Breast epithelium (tissue), 4 donors: ENCODE measurements at regions not wholly inside any gene's neighbourhood (a gene's known extent, or its start where the extent isn't known, plus 50 kb on each side); places are given as distances from the start of the nearest gene placed in this dataset.

ENCODE experiments used
- DNase-seq, 2 donors: peaks; one replicate each; pipeline ENCODE4 v3.0.0-alpha.2; 2019; ENCODE audit warnings: low spot score in 2 of 2
- H3K27ac ChIP-seq, 2 donors: fragments of 200-600 bp; sonication (generic) in 1 of 2; one replicate each; pipeline ENCODE4 v1.5.1; 2016 to 2019; ENCODE audit warnings: mild to moderate bottlenecking in 1 of 2
- H3K27me3 ChIP-seq, 2 donors: fragments of 200-600 bp; sonication (generic) in 1 of 2; one replicate each; pipeline versions ENCODE4 v1.5.1 to v1.6.0; 2017 to 2019; ENCODE audit warnings: control low read depth in 1 of 2, mild to moderate bottlenecking in 1 of 2
- H3K36me3 ChIP-seq: fragments of 200-600 bp; one replicate; pipeline ENCODE4 v1.5.1; 2019
- H3K4me1 ChIP-seq, 2 donors: fragments of 200-600 bp; sonication (generic); one replicate each; pipeline ENCODE4 v1.5.1; 2016 to 2019; ENCODE audit warnings: control low read depth in 1 of 2
- H3K4me3 ChIP-seq, 3 donors: fragments of 200-600 bp; sonication (generic); 1 replicate in 2 of 3; 2 replicates in 1 of 3; pipeline ENCODE4 v1.5.1; 2016 to 2019; ENCODE audit warnings: mild to moderate bottlenecking in 3 of 3, moderate library complexity in 2 of 3
- H3K9me3 ChIP-seq, 2 donors: fragments of 200-600 bp; sonication (generic) in 1 of 2; one replicate each; pipeline ENCODE4 v1.5.1; 2016 to 2019; ENCODE audit warnings: control low read depth in 1 of 2
- CTCF ChIP-seq, 3 donors: fragments of 450-650 bp; IDR thresholded peaks; one replicate each; pipeline ENCODE4 v1.5.1; 2016 to 2017; ENCODE audit warnings: antibody characterized with exemption in 3 of 3, mild to moderate bottlenecking in 3 of 3, moderate library complexity in 3 of 3
- POLR2A ChIP-seq: fragments of 450-650 bp; IDR thresholded peaks from one replicate; pipeline ENCODE4 v1.6.1; 2016; ENCODE audit warnings: antibody characterized with exemption, mild to moderate bottlenecking, moderate library complexity
- POLR2AphosphoS5 ChIP-seq, 3 donors: sonication (generic); formaldehyde crosslinking; IDR thresholded peaks; one replicate each; pipeline ENCODE4 v1.6.1; 2017; ENCODE audit warnings: antibody characterized with exemption in 3 of 3
- intact Hi-C: fragments of 100-400 bp; cut with DNase I; formaldehyde crosslinking; loops from one replicate; pipeline ENCODE4 v1.15.1; 2023; ENCODE audit warnings: low total_unique reads

GRCh38 chr1:217189362-217189761 lies 441.5 kb downstream of the GPATCH2 start:
- no peaks in the 10 kb centered on the region for H3K4me1 ChIP-seq
- no peaks in the 10 kb centered on the region for H3K36me3 ChIP-seq
- no peaks in the 10 kb centered on the region for H3K9me3 ChIP-seq
- no peak for DNase-seq
- no peaks in the 10 kb centered on the region for H3K27me3 ChIP-seq
- TF ChIP-seq POLR2A (no peak), POLR2AphosphoS5 (IDR thresholded peaks at IDR 0.05) (no peak), CTCF (IDR thresholded peaks at IDR 0.05) (no peak)
- intact Hi-C loops, result no loop called here
- H3K27ac ChIP-seq, result no peak overlapping the region
- no peak overlapping the region for H3K4me3 ChIP-seq

- H3K36me3 ChIP-seq, result no peaks in the 10 kb centered on the region
- intact Hi-C loops, result no loop called here
- TF ChIP-seq POLR2A, result no peak
- no peak for TF ChIP-seq CTCF (IDR thresholded peaks at IDR 0.05)
- TF ChIP-seq POLR2AphosphoS5 (IDR thresholded peaks at IDR 0.05), result no peak
- no peaks in the 10 kb centered on the region for H3K9me3 ChIP-seq
- no peaks in the 10 kb centered on the region for H3K4me1 ChIP-seq
- no peak overlapping the region for H3K4me3 ChIP-seq
- no peak for DNase-seq
- no peak overlapping the region for H3K27ac ChIP-seq
- H3K27me3 ChIP-seq, result no peaks in the 10 kb centered on the region
These were observed 442.3 kb downstream of the GPATCH2 start for GRCh38 chr1:217188280-217189237.

DNA sequence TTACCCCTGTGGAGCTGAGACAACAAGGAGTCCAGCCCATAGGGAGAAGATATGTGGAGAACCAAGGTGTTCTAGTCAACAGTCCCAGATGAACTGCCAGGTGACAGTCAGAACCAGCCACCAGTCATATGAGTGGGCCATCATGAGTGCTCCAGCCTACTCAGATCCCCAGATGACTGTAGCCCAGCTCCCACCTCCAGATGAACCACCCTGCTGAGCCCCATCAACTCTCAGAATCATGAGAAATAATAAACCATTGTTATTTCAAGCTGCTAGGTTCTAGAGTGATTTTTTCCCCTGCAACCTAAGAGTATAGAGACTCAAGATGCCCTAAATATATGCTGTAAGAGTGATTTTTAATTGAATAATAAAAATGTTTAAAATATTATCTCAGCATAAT lies 444.2 kb downstream of the GPATCH2 start:
- Histone ChIP-seq H3K4me1 (no peaks in the 10 kb centered on the region), H3K27me3 (no peaks in the 10 kb centered on the region), H3K27ac (no peak overlapping the region), H3K36me3 (no peaks in the 10 kb centered on the region), H3K4me3 (no peak overlapping the region), H3K9me3 (no peaks in the 10 kb centered on the region)
- no peak for DNase-seq
- intact Hi-C loops, result no loop called here
- TF ChIP-seq CTCF (IDR thresholded peaks at IDR 0.05), result no peak
- TF ChIP-seq POLR2AphosphoS5 (IDR thresholded peaks at IDR 0.05), result no peak
- TF ChIP-seq POLR2A, result no peak

- Histone ChIP-seq H3K4me3 (no peak overlapping the region), H3K36me3 (no peaks in the 10 kb centered on the region), H3K9me3 (no peaks in the 10 kb centered on the region), H3K4me1 (no peaks in the 10 kb centered on the region), H3K27ac (no peak overlapping the region), H3K27me3 (no peaks in the 10 kb centered on the region)
- DNase-seq, result peak in 1 of 2 donors; percentile 35
- no peak for TF ChIP-seq POLR2A
- no peak for TF ChIP-seq CTCF (IDR thresholded peaks at IDR 0.05)
- no peak for TF ChIP-seq POLR2AphosphoS5 (IDR thresholded peaks at IDR 0.05)
- intact Hi-C loops, result no loop called here
These were observed 446.0 kb downstream of the GPATCH2 start for GRCh38 chr1:217184854-217185253.

- Histone ChIP-seq H3K4me3 (no peak overlapping the region), H3K27ac (no peak overlapping the region), H3K27me3 (no peaks in the 10 kb centered on the region), H3K4me1 (no peaks in the 10 kb centered on the region), H3K36me3 (no peaks in the 10 kb centered on the region), H3K9me3 (no peaks in the 10 kb centered on the region)
- no peak for DNase-seq
- no peak for TF ChIP-seq CTCF (IDR thresholded peaks at IDR 0.05)
- TF ChIP-seq POLR2A, result no peak
- TF ChIP-seq POLR2AphosphoS5 (IDR thresholded peaks at IDR 0.05), result no peak
- intact Hi-C loops, result no loop called here
These were observed 447.9 kb downstream of the GPATCH2 start for GRCh38 chr1:217182992-217183391.
